GM18505 (cell line): ENCODE measurements at regions not wholly inside any gene's neighbourhood (a gene's known extent, or its start where the extent isn't known, plus 50 kb on each side); places are given as distances from the start of the nearest gene placed in this dataset.
A peak's percentile ranks its signal among the peaks of the same experiment; 100 is the strongest.

ENCODE experiments used
- ATAC-seq: cut with Tn5 transposase; IDR thresholded peaks from one replicate; pipeline ENCODE4 v1.9.1; 2021; ENCODE audit not compliant: unreplicated experiment
- POLR2A ChIP-seq: IDR thresholded peaks from 4 replicates; pipeline ENCODE4 v1.6.1; 2011; ENCODE audit warnings: borderline replicate concordance; ENCODE audit not compliant: insufficient read depth, insufficient read length; ENCODE audit errors: extremely low read depth

- no peak for ATAC-seq
- no peak for TF ChIP-seq POLR2A
These were observed 365.7 kb upstream of the TNP1 start for GRCh38 chr2:217225596-217225995.

GRCh38 chr2:217223222-217223930 is 363.5 kb upstream of the TNP1 start:
- no peak for TF ChIP-seq POLR2A
- peak; percentile 68 for ATAC-seq

- peak; percentile 33 for ATAC-seq
- no peak for TF ChIP-seq POLR2A
These were observed 362.5 kb upstream of the TNP1 start for GRCh38 chr2:217222309-217222910.

- no peak for TF ChIP-seq POLR2A
- ATAC-seq, result no peak
These were observed 360.6 kb upstream of the TNP1 start for GRCh38 chr2:217220228-217221013.

GRCh38 chr2:217219164-217219520 is 359.3 kb upstream of the TNP1 start:
- no peak for ATAC-seq
- no peak for TF ChIP-seq POLR2A

GRCh38 chr2:217218269-217219163 is 358.7 kb upstream of the TNP1 start:
- TF ChIP-seq POLR2A, result peak; percentile 5
- ATAC-seq, result peak; percentile 57

- ATAC-seq, result no peak
- no peak for TF ChIP-seq POLR2A
These were observed 357.1 kb upstream of the TNP1 start for GRCh38 chr2:217216982-217217381.

GRCh38 chr2:217216316-217216715 is 356.5 kb upstream of the TNP1 start:
- TF ChIP-seq POLR2A, result no peak
- no peak for ATAC-seq

- no peak for TF ChIP-seq POLR2A
- ATAC-seq, result no peak
These were observed 356.0 kb upstream of the TNP1 start for GRCh38 chr2:217215877-217216276.

- no peak for ATAC-seq
- TF ChIP-seq POLR2A, result no peak
These were observed 349.0 kb upstream of the TNP1 start for GRCh38 chr2:217208867-217209266.

- no peak for ATAC-seq
- no peak for TF ChIP-seq POLR2A
These were observed 347.8 kb upstream of the TNP1 start for GRCh38 chr2:217207699-217208010.

GRCh38 chr2:217206907-217207698 is 347.2 kb upstream of the TNP1 start:
- no peak for ATAC-seq

More at GRCh38 chr2:217206907-217207698, 347.2 kb upstream of the TNP1 start:
- no peak for TF ChIP-seq POLR2A
